ENCODE measurements at regions not wholly inside any gene's neighbourhood (a gene's known extent, or its start where the extent isn't known, plus 50 kb on each side); places are given as distances from the start of the nearest gene placed in this dataset.

DNA sequence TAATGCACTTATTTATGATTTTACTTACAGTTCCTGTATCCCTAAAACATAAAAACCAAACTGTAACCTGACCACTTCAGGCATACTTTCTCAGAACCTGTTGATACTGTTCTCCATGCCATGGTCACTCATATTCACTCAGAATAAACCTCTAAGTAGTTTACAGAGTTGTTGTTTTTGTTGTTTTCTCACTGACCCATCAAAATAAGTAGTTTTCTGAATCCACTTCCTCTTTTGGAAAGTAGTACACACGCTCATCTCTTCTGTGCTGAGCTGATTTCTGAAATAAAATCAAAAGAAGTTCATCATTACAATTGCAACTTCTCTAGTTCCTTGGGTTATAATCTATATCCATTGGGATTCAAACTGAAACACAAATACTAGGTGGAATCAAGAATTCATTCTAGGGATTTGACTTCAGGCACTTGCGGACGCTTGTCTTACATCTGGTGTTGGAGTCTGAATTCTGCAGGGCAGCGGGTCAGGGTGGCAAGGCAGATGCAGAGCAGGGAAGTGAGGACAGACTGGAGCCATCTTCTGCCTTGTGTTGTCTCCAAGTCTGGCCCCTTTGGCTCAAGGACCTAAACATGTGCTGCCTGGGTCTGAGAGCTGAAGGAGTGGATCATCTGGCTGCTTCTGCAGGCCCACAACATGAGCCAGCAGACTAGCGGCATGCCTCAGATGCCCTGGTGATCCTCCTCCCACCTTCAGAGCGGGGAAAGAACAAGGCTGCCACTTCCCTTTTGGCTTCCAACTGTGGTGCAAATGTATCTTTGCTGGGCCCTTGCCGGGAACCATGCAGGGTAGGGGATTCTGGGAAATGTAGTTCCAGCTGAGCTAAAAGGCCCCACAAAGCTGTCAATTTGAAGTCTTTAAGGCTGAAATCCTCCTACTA lies 167.9 kb upstream of the MYLIP start:
- H3K36me3 ChIP-seq (ENCODE audit: control insufficient read depth, insufficient read depth, low read length): no peaks in the 10 kb centered on the region
- H3K27ac ChIP-seq (ENCODE audit: low read length): no peak overlapping the region
- peak; percentile 50 for DNase-seq (ENCODE audit: low read depth, low spot score)
- no CpG with 5 or more reads among the region's 7 CpGs for WGBS (ENCODE audit: insufficient coverage, insufficient read length)
- no peak overlapping the region for H3K4me3 ChIP-seq (ENCODE audit: low read length)
- H3K9me3 ChIP-seq (ENCODE audit: control insufficient read depth, insufficient read depth, low read length): no peaks in the 10 kb centered on the region
- no peaks in the 10 kb centered on the region for H3K27me3 ChIP-seq (ENCODE audit: control insufficient read depth, insufficient read depth, low read length)
- H3K4me1 ChIP-seq (ENCODE audit: control insufficient read depth, insufficient read depth, low read length): no peaks in the 10 kb centered on the region; the same call in 1 of the 2 replicates

DNA sequence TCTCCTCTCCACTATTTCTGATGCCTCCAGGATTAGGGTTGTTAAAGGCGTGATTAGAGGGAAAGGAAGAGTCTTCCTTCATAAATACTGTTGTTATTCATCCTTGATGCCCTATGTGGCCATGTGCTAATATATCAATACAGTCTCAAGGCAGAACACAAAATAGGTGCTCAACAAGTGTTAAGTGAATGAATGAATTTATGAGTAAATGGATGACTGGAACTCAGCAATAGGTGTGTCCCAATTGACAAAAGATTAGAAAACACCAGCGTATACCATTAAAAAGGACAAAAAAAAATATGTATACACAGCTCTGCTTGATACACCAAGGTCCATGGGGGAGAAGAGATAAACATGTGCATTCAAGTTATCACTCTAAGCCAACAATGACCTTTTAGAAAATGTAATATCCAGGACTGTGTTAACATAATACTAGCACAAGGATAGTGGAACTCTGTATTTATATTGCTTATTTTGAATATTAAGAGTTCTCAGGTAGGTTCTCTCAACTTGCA lies 171.2 kb upstream of the MYLIP start:
- Histone ChIP-seq H3K9me3 (ENCODE audit: control insufficient read depth, insufficient read depth, low read length) (no peaks in the 10 kb centered on the region), H3K36me3 (ENCODE audit: control insufficient read depth, insufficient read depth, low read length) (no peaks in the 10 kb centered on the region), H3K4me3 (ENCODE audit: low read length) (no peak overlapping the region), H3K4me1 (ENCODE audit: control insufficient read depth, insufficient read depth, low read length) (peaks cover 4% of the 10 kb centered on the region; the same call in 1 of the 2 replicates), H3K27me3 (ENCODE audit: control insufficient read depth, insufficient read depth, low read length) (no peaks in the 10 kb centered on the region), H3K27ac (ENCODE audit: low read length) (no peak overlapping the region)
- no CpG with 5 or more reads among the region's 2 CpGs for WGBS (ENCODE audit: insufficient coverage, insufficient read length)
- no peak for DNase-seq (ENCODE audit: low read depth, low spot score)

- no CpG with 5 or more reads among the region's 14 CpGs for WGBS (ENCODE audit: insufficient coverage, insufficient read length)
Measured at GRCh38 chr6:15956205-15957106, 172.4 kb upstream of the MYLIP start.

GRCh38 chr6:15955484-15955883 lies 173.4 kb upstream of the MYLIP start:
- no CpG with 5 or more reads among the region's 3 CpGs for WGBS (ENCODE audit: insufficient coverage, insufficient read length)
- Histone ChIP-seq H3K4me3 (ENCODE audit: low read length) (no peak overlapping the region), H3K36me3 (ENCODE audit: control insufficient read depth, insufficient read depth, low read length) (no peaks in the 10 kb centered on the region), H3K9me3 (ENCODE audit: control insufficient read depth, insufficient read depth, low read length) (no peaks in the 10 kb centered on the region), H3K27ac (ENCODE audit: low read length) (no peak overlapping the region), H3K4me1 (ENCODE audit: control insufficient read depth, insufficient read depth, low read length) (peaks cover 4% of the 10 kb centered on the region; the same call in 1 of the 2 replicates), H3K27me3 (ENCODE audit: control insufficient read depth, insufficient read depth, low read length) (no peaks in the 10 kb centered on the region)
- DNase-seq (ENCODE audit: low read depth, low spot score): no peak

More at GRCh38 chr6:15956205-15957106, 172.4 kb upstream of the MYLIP start:
- no peaks in the 10 kb centered on the region for H3K36me3 ChIP-seq (ENCODE audit: control insufficient read depth, insufficient read depth, low read length)
- no peaks in the 10 kb centered on the region for H3K27me3 ChIP-seq (ENCODE audit: control insufficient read depth, insufficient read depth, low read length)
- DNase-seq (ENCODE audit: low read depth, low spot score): no peak
- no peak overlapping the region for H3K27ac ChIP-seq (ENCODE audit: low read length)
- H3K4me1 ChIP-seq (ENCODE audit: control insufficient read depth, insufficient read depth, low read length): peaks cover 4% of the 10 kb centered on the region; the same call in 1 of the 2 replicates
- no peaks in the 10 kb centered on the region for H3K9me3 ChIP-seq (ENCODE audit: control insufficient read depth, insufficient read depth, low read length)
- no peak overlapping the region for H3K4me3 ChIP-seq (ENCODE audit: low read length)

DNA sequence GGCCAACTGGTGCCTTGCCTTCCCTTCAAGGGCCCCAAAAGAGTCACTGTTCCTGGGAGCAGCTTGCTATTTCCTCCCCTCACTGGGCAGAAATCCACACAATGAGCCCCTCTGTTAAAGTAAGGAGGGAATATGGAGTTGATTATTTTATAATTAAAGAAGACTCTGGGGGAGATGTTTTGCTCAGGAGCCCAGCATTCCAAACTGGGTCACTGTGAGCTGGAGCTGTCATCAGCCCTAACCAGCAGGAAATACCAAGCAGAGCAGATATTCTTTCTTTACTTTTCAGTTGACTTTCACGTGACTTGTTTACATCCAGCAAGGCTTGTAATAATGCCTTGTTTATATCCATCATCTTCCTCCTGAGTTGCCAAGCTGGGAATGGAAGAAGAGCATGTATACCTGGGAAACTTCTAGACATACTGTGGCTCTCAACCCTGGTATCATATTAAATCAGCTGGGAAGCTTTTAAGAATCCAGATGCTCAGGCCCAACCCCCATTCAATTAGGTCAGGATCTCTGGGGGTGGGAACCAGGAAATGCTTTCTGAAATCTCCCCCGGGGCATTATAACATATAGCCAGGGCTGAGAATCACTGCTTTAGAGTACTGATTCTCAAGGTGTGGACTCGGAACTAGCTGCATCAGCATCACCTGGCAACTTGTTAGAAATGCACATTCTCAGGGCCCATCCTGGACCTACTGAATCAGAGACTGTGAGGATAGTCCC lies 175.6 kb upstream of the MYLIP start:
- Histone ChIP-seq H3K9me3 (ENCODE audit: control insufficient read depth, insufficient read depth, low read length) (no peaks in the 10 kb centered on the region), H3K27ac (ENCODE audit: low read length) (no peak overlapping the region), H3K4me1 (ENCODE audit: control insufficient read depth, insufficient read depth, low read length) (peaks cover 5% of the 10 kb centered on the region; the same call in 1 of the 2 replicates), H3K4me3 (ENCODE audit: low read length) (no peak overlapping the region), H3K36me3 (ENCODE audit: control insufficient read depth, insufficient read depth, low read length) (no peaks in the 10 kb centered on the region), H3K27me3 (ENCODE audit: control insufficient read depth, insufficient read depth, low read length) (no peaks in the 10 kb centered on the region)
- no peak for DNase-seq (ENCODE audit: low read depth, low spot score)
- WGBS (ENCODE audit: insufficient coverage, insufficient read length): no CpG with 5 or more reads among the region's 3 CpGs

- Histone ChIP-seq H3K4me3 (ENCODE audit: low read length) (no peak overlapping the region), H3K9me3 (ENCODE audit: control insufficient read depth, insufficient read depth, low read length) (no peaks in the 10 kb centered on the region), H3K4me1 (ENCODE audit: control insufficient read depth, insufficient read depth, low read length) (peaks cover 5% of the 10 kb centered on the region; the same call in 1 of the 2 replicates), H3K27ac (ENCODE audit: low read length) (no peak overlapping the region), H3K36me3 (ENCODE audit: control insufficient read depth, insufficient read depth, low read length) (no peaks in the 10 kb centered on the region), H3K27me3 (ENCODE audit: control insufficient read depth, insufficient read depth, low read length) (no peaks in the 10 kb centered on the region)
- no CpG with 5 or more reads among the region's 8 CpGs for WGBS (ENCODE audit: insufficient coverage, insufficient read length)
- DNase-seq (ENCODE audit: low read depth, low spot score): no peak
Measured at GRCh38 chr6:15952231-15953151, 176.4 kb upstream of the MYLIP start.

DNA sequence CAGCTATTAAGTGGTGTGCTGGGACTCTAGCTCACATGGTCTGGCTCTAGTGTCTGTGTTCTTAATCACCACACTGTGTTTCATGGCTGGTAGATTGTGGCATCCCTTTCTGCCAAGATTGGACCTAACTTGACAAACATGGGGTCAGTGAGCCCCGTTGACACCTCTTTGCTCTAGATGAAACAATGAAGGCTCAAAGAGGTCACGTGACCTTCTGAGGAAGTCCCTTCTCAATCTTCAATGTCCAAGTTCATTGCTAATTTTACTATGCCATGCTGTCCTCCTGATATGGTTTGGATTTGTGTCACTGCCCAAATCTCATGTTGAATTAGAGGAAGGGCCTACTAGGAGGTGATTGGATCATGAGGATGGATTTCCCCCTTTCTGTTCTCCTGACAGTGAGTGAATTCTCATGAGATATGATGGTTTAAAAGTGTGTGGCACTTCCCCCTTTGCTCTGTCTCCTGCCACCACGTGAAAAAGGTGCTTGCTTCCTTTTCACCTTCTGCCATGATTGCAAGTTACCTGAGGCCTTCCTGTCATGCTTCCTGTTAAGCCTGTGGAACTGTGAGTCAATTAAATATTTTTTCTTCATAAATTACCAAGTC lies 177.8 kb upstream of the MYLIP start:
- WGBS (ENCODE audit: insufficient coverage, insufficient read length): no CpG with 5 or more reads among the region's 3 CpGs
- no peaks in the 10 kb centered on the region for H3K9me3 ChIP-seq (ENCODE audit: control insufficient read depth, insufficient read depth, low read length)
- DNase-seq (ENCODE audit: low read depth, low spot score): no peak
- H3K36me3 ChIP-seq (ENCODE audit: control insufficient read depth, insufficient read depth, low read length): no peaks in the 10 kb centered on the region
- no peak overlapping the region for H3K27ac ChIP-seq (ENCODE audit: low read length)
- peaks cover 5% of the 10 kb centered on the region; the same call in 1 of the 2 replicates for H3K4me1 ChIP-seq (ENCODE audit: control insufficient read depth, insufficient read depth, low read length)
- no peak overlapping the region for H3K4me3 ChIP-seq (ENCODE audit: low read length)
- H3K27me3 ChIP-seq (ENCODE audit: control insufficient read depth, insufficient read depth, low read length): no peaks in the 10 kb centered on the region

GRCh38 chr6:15949982-15950381 lies 178.9 kb upstream of the MYLIP start:
- Histone ChIP-seq H3K9me3 (ENCODE audit: control insufficient read depth, insufficient read depth, low read length) (no peaks in the 10 kb centered on the region), H3K4me1 (ENCODE audit: control insufficient read depth, insufficient read depth, low read length) (peaks cover 5% of the 10 kb centered on the region; the same call in 1 of the 2 replicates), H3K27ac (ENCODE audit: low read length) (no peak overlapping the region), H3K4me3 (ENCODE audit: low read length) (no peak overlapping the region), H3K27me3 (ENCODE audit: control insufficient read depth, insufficient read depth, low read length) (no peaks in the 10 kb centered on the region), H3K36me3 (ENCODE audit: control insufficient read depth, insufficient read depth, low read length) (no peaks in the 10 kb centered on the region)
- no peak for DNase-seq (ENCODE audit: low read depth, low spot score)
- no CpG with 5 or more reads among the region's 1 CpG for WGBS (ENCODE audit: insufficient coverage, insufficient read length)

Data from iPS DF 6.9 (cell line).